Stimulated activated CD4-positive, alpha-beta T cell treated with anti-CD3 and anti-CD28 coated beads, Interleukin-4, amount 100 ng/mL, for 48 hours (primary cell): ENCODE measurements at regions not wholly inside any gene's neighbourhood (a gene's known extent, or its start where the extent isn't known, plus 50 kb on each side); places are given as distances from the start of the nearest gene placed in this dataset.

Source experiments
- DNase-seq, 2 donors: peaks; one replicate each; pipeline ENCODE4 v3.0.0-alpha.2; 2020; ENCODE audit warnings: low read depth in 2 of 2

- DNase-seq: no peak
These were observed 505.0 kb upstream of the THBS1 start for GRCh38 chr15:39075756-39076341.

- DNase-seq: no peak
These were observed 502.9 kb upstream of the THBS1 start for GRCh38 chr15:39078026-39078425.

GRCh38 chr15:39079296-39079847 is 501.5 kb upstream of the THBS1 start:
- no peak for DNase-seq

GRCh38 chr15:39083213-39083612 is 497.7 kb upstream of the THBS1 start:
- no peak for DNase-seq

GRCh38 chr15:39084674-39085530 is 496.0 kb upstream of the THBS1 start:
- no peak for DNase-seq

GRCh38 chr15:39086641-39087040 is 494.2 kb upstream of the THBS1 start:
- DNase-seq: no peak

GRCh38 chr15:39088156-39088555 is 492.7 kb upstream of the THBS1 start:
- DNase-seq: no peak

- no peak for DNase-seq
These were observed 488.5 kb upstream of the THBS1 start for GRCh38 chr15:39092354-39092753.

- DNase-seq: no peak
These were observed 488.1 kb upstream of the THBS1 start for GRCh38 chr15:39092761-39093160.

- no peak for DNase-seq
These were observed 486.8 kb upstream of the THBS1 start for GRCh38 chr15:39094116-39094515.

GRCh38 chr15:39095218-39095879 is 485.5 kb upstream of the THBS1 start:
- no peak for DNase-seq

- no peak for DNase-seq
These were observed 484.2 kb upstream of the THBS1 start for GRCh38 chr15:39096608-39097205.

- DNase-seq: no peak
These were observed 481.4 kb upstream of the THBS1 start for GRCh38 chr15:39099524-39099923.

- no peak for DNase-seq
These were observed 480.7 kb upstream of the THBS1 start for GRCh38 chr15:39100106-39100660.

- no peak for DNase-seq
These were observed 478.4 kb upstream of the THBS1 start for GRCh38 chr15:39102431-39102830.

- DNase-seq: no peak
These were observed 473.9 kb upstream of the THBS1 start for GRCh38 chr15:39106950-39107349.

GRCh38 chr15:39108021-39108420 is 472.9 kb upstream of the THBS1 start:
- DNase-seq: no peak

GRCh38 chr15:39110336-39110735 is 470.5 kb upstream of the THBS1 start:
- no peak for DNase-seq

GRCh38 chr15:39110746-39111145 is 470.1 kb upstream of the THBS1 start:
- no peak for DNase-seq

GRCh38 chr15:39113741-39114140 is 467.1 kb upstream of the THBS1 start:
- DNase-seq: no peak

GRCh38 chr15:39114690-39115378 is 466.0 kb upstream of the THBS1 start:
- no peak for DNase-seq
